ENCODE measurements at regions not wholly inside any gene's neighbourhood (a gene's known extent, or its start where the extent isn't known, plus 50 kb on each side); places are given as distances from the start of the nearest gene placed in this dataset.

GRCh38 chr2:5172923-5173322 is 519.3 kb upstream of the SOX11 start:
- no peak for TF ChIP-seq CTCF (conservative IDR thresholded peaks at IDR 0.05; ENCODE audit: low read depth, low read length)
- no peak overlapping the region for H3K4me3 ChIP-seq (ENCODE audit: low read depth, low read length)
- no peak for DNase-seq (ENCODE audit: low read depth)

GRCh38 chr2:5173876-5174535 is 518.2 kb upstream of the SOX11 start:
- no peak for DNase-seq (ENCODE audit: low read depth)
- H3K4me3 ChIP-seq (ENCODE audit: low read depth, low read length), result no peak overlapping the region
- no peak for TF ChIP-seq CTCF (conservative IDR thresholded peaks at IDR 0.05; ENCODE audit: low read depth, low read length)

- H3K4me3 ChIP-seq (ENCODE audit: low read depth, low read length), result no peak overlapping the region
- no peak for DNase-seq (ENCODE audit: low read depth)
- TF ChIP-seq CTCF (conservative IDR thresholded peaks at IDR 0.05; ENCODE audit: low read depth, low read length), result no peak
These were observed 517.0 kb upstream of the SOX11 start for GRCh38 chr2:5175231-5175630.

- no peak for DNase-seq (ENCODE audit: low read depth)
- TF ChIP-seq CTCF (conservative IDR thresholded peaks at IDR 0.05; ENCODE audit: low read depth, low read length), result no peak
- no peak overlapping the region for H3K4me3 ChIP-seq (ENCODE audit: low read depth, low read length)
These were observed 515.4 kb upstream of the SOX11 start for GRCh38 chr2:5176764-5177163.

- TF ChIP-seq CTCF (conservative IDR thresholded peaks at IDR 0.05; ENCODE audit: low read depth, low read length), result no peak
- no peak overlapping the region for H3K4me3 ChIP-seq (ENCODE audit: low read depth, low read length)
- DNase-seq (ENCODE audit: low read depth), result no peak
These were observed 509.2 kb upstream of the SOX11 start for GRCh38 chr2:5183031-5183430.

GRCh38 chr2:5187283-5187682 is 504.9 kb upstream of the SOX11 start:
- no peak for DNase-seq (ENCODE audit: low read depth)
- TF ChIP-seq CTCF (conservative IDR thresholded peaks at IDR 0.05; ENCODE audit: low read depth, low read length), result no peak
- no peak overlapping the region for H3K4me3 ChIP-seq (ENCODE audit: low read depth, low read length)

GRCh38 chr2:5188636-5189035 is 503.5 kb upstream of the SOX11 start:
- TF ChIP-seq CTCF (conservative IDR thresholded peaks at IDR 0.05; ENCODE audit: low read depth, low read length), result no peak
- H3K4me3 ChIP-seq (ENCODE audit: low read depth, low read length), result no peak overlapping the region
- no peak for DNase-seq (ENCODE audit: low read depth)
